ENCODE measurements at regions not wholly inside any gene's neighbourhood (a gene's known extent, or its start where the extent isn't known, plus 50 kb on each side); places are given as distances from the start of the nearest gene placed in this dataset.

DNA sequence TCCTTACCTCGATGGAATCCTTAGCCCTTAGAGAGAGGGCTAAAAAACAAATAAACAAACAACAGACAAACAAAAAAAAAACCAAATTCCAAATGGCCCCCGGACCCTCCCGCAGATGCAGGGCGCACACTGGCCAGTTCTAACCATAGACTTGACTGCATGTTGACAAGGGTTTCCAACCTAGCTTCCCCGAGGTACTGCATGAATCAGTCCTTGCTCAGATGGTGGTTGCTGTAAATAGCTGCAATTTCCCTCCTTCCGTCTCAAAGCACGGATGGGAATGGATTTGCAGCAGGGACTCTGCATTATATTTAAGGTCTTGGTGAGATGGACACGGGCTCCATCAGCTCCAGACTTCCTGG, 162.8 kb downstream of the CD47 start:
- peak overlapping the region; percentile 35 to 78 (median 61) for H3K4me3 ChIP-seq
- H3K27me3 ChIP-seq = peaks cover 0 to 15% (median 0%) of the 10 kb centered on the region in 9 donors
- peaks cover 0 to 18% (median 7%) of the 10 kb centered on the region in 12 donors for H3K4me1 ChIP-seq
- WGBS, 4 donors = 4 to 6% (median 6%) methylated on average over 8 of the region's 8 CpGs
- intact Hi-C loops (cut with DNase I) = loop anchor here in 9 of 10 donors (2.0 to 10.0 kb wide), 11 partner anchors 157 to 693 kb away; partner anchors contain the start of gene CD47 (in 1 of the 9)
- TF ChIP-seq POLR2A (IDR thresholded peaks at IDR 0.05) = no peak
- TF ChIP-seq, protein P1, sequence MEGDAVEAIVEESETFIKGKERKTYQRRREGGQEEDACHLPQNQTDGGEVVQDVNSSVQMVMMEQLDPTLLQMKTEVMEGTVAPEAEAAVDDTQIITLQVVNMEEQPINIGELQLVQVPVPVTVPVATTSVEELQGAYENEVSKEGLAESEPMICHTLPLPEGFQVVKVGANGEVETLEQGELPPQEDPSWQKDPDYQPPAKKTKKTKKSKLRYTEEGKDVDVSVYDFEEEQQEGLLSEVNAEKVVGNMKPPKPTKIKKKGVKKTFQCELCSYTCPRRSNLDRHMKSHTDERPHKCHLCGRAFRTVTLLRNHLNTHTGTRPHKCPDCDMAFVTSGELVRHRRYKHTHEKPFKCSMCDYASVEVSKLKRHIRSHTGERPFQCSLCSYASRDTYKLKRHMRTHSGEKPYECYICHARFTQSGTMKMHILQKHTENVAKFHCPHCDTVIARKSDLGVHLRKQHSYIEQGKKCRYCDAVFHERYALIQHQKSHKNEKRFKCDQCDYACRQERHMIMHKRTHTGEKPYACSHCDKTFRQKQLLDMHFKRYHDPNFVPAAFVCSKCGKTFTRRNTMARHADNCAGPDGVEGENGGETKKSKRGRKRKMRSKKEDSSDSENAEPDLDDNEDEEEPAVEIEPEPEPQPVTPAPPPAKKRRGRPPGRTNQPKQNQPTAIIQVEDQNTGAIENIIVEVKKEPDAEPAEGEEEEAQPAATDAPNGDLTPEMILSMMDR (IDR thresholded peaks at IDR 0.05) = no peak
- peaks cover 0 to 3% (median 0%) of the 10 kb centered on the region in 12 donors for H3K9me3 ChIP-seq
- DNase-seq = no peak
- ATAC-seq = peak; percentile 23 to 67 (median 24)
- H3K27ac ChIP-seq = peak overlapping the region in 1 of 12 donors; percentile 29
- H3K36me3 ChIP-seq = no peaks in the 10 kb centered on the region

DNA sequence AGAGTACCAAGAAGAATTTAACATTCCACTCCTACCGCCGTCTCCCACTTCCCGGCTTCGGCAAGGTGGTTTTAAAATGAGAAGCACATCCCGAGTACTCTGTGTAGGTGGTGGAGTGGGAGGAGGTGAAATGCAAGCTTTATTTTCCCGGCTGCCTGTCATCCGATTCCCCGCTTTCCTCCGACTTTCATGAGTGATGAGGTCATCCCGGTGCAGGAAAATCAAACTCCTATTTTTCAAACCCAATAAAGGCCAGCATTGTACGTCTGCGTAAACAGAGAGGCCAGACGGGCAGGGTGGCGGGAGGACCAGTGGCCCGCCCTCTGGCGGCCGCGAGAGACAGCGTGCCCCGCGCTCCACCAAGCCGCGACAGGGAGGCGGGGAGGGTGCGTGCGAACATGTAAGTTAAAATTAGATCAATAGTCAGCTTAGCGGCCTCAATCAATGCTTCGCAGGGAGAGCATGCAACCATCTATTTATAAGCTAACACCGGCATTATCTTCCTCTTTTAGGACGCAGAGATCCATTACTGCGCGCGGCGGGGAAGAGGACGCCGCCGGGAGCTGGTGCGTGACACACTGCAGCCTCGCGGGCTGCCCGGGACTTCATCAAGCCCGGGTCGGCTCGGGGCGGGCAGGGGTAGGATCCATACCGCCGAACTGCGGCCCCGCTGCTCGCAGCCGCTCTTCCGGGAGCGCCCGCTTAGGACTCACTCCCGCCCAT, 163.3 kb downstream of the CD47 start:
- no peaks in the 10 kb centered on the region for H3K36me3 ChIP-seq
- DNase-seq (peak; percentile 59 to 84 (median 65)), ATAC-seq (peak; percentile 85 to 99 (median 97))
- H3K27ac ChIP-seq = peak overlapping the region in 1 of 12 donors; percentile 29
- no peaks in the 10 kb centered on the region for H3K9me3 ChIP-seq
- 1 to 3% (median 2%) methylated on average over 42 to 55 of the region's 55 CpGs for WGBS, 4 donors
- peak overlapping the region; percentile 35 to 78 (median 61) for H3K4me3 ChIP-seq
- intact Hi-C loops (cut with DNase I) = loop anchor here in 9 of 10 donors (2.0 to 10.0 kb wide), 11 partner anchors 157 to 693 kb away; partner anchors contain the start of gene CD47 (in 1 of the 9)
- H3K4me1 ChIP-seq = peaks cover 0 to 18% (median 7%) of the 10 kb centered on the region in 12 donors
- TF ChIP-seq, protein P1 (IDR thresholded peaks at IDR 0.05) = peak; percentile 82 to 97 (median 93)
- no peak for TF ChIP-seq POLR2A (IDR thresholded peaks at IDR 0.05)
- peaks cover 0 to 15% (median 0%) of the 10 kb centered on the region in 9 donors for H3K27me3 ChIP-seq

DNA sequence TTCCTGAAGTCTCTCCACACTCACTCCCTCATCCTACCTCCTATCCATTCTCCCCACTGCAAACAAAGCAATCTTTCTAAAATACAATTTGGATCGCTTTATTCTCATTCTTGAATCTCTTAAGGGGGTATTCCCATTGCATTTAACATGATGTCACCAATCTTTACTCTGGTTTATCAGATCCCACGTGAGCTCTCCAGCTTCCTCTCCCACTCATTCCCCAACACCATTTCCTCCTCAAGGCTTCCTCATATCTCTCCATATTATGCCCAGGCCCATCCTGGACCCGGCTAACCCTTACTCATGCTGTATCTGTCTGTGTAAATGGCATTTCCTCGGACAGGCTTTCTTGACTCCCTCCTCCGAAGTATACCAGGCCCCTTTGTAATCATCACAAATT, 165.0 kb downstream of the CD47 start:
- no peak for TF ChIP-seq POLR2A (IDR thresholded peaks at IDR 0.05)
- H3K4me3 ChIP-seq = no peak overlapping the region
- H3K27me3 ChIP-seq = peaks cover 0 to 15% (median 0%) of the 10 kb centered on the region in 9 donors
- DNase-seq = no peak
- no peak overlapping the region for H3K27ac ChIP-seq
- no peaks in the 10 kb centered on the region for H3K36me3 ChIP-seq
- intact Hi-C loops (cut with DNase I) = loop anchor here in 9 of 10 donors (5.0 to 10.0 kb wide), 10 partner anchors 159 to 691 kb away; no protein-coding TSS in a partner anchor
- WGBS, 4 donors = 87 to 91% (median 88%) methylated on average over 5 of the region's 5 CpGs
- no peak for ATAC-seq
- H3K9me3 ChIP-seq = no peaks in the 10 kb centered on the region
- H3K4me1 ChIP-seq = peaks cover 0 to 18% (median 7%) of the 10 kb centered on the region in 12 donors

DNA sequence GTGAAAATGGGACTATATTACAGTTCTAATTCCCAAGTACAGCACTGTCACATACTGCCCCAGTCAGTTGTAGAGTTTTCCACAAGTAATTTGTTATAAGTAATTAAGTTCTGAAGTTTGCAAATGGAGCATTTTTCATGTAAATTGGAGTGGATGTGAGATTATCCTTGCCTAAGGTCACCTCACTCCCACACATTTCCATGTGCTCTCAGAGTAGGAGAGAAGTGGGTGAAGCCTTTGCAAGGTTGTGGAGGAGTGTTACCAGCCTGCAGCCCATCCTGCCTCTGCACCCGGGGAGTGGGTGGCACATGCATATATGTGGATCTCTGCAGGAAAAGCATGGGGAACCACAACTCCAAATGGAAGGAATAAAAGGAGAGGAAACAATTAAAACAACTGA, 169.8 kb downstream of the CD47 start:
- WGBS, 4 donors = 62 to 82% (median 76%) methylated on average over 1 of the region's 1 CpG
- H3K36me3 ChIP-seq = no peaks in the 10 kb centered on the region
- H3K27me3 ChIP-seq = peaks cover 0 to 15% (median 0%) of the 10 kb centered on the region in 9 donors
- H3K9me3 ChIP-seq = no peaks in the 10 kb centered on the region
- DNase-seq (no peak), ATAC-seq (no peak)
- TF ChIP-seq, protein P1 (IDR thresholded peaks at IDR 0.05) = no peak
- no peak for TF ChIP-seq POLR2A (IDR thresholded peaks at IDR 0.05)
- intact Hi-C loops (cut with DNase I) = loop anchor here in 8 of 10 donors (10.0 kb wide), 6 partner anchors 164 to 686 kb away; no protein-coding TSS in a partner anchor
- H3K27ac ChIP-seq = no peak overlapping the region
- H3K4me3 ChIP-seq = no peak overlapping the region
- H3K4me1 ChIP-seq = no peaks in the 10 kb centered on the region
